GM20000 (cell line): ENCODE measurements at regions not wholly inside any gene's neighbourhood (a gene's known extent, or its start where the extent isn't known, plus 50 kb on each side); places are given as distances from the start of the nearest gene placed in this dataset.
"Not testable (repeated sequence)": the region's sequence is repeated elsewhere in the genome, so short reads cannot be mapped to it uniquely, and the experiment has no call there.

Experiments
- DNase-seq: peaks from one replicate; pipeline ENCODE4 v3.0.0; 2012; ENCODE audit warnings: low spot score
- CTCF ChIP-seq: IDR thresholded peaks from 2 replicates; pipeline ENCODE4 v1.5.1; 2012; ENCODE audit warnings: mild to moderate bottlenecking, control low read depth; ENCODE audit errors: extremely low read depth, missing control alignments

GRCh38 chr6:51167468-51167867 is 348.8 kb downstream of the TFAP2B start:
- TF ChIP-seq CTCF = no peak
- DNase-seq = no peak

GRCh38 chr6:51182827-51183226 is 364.2 kb downstream of the TFAP2B start:
- no peak for DNase-seq
- TF ChIP-seq CTCF = no peak

GRCh38 chr6:51184046-51184445 is 365.4 kb downstream of the TFAP2B start:
- no peak for TF ChIP-seq CTCF

GRCh38 chr6:51193163-51193562 is 374.5 kb downstream of the TFAP2B start:
- DNase-seq = not testable (repeated sequence)

More at GRCh38 chr6:51184046-51184445, 365.4 kb downstream of the TFAP2B start:
- DNase-seq = no peak

GRCh38 chr6:51199105-51199552 is 380.5 kb downstream of the TFAP2B start:
- no peak for DNase-seq
- TF ChIP-seq CTCF = no peak

- no peak for DNase-seq
- no peak for TF ChIP-seq CTCF
Measured at GRCh38 chr6:51199733-51200260, 381.1 kb downstream of the TFAP2B start.

GRCh38 chr6:51200676-51201075 is 382.0 kb downstream of the TFAP2B start:
- no peak for TF ChIP-seq CTCF
- DNase-seq = no peak

GRCh38 chr6:51202653-51203052 is 384.0 kb downstream of the TFAP2B start:
- not testable (repeated sequence) for DNase-seq
